OCI-LY3 (cell line): ENCODE measurements at regions not wholly inside any gene's neighbourhood (a gene's known extent, or its start where the extent isn't known, plus 50 kb on each side); places are given as distances from the start of the nearest gene placed in this dataset.

Experiments used
- H2AFZ ChIP-seq: fragments of 200-600, 300-600 bp; shearing (Covaris generic); 2 replicates; pipeline ENCODE4 v1.6.0; 2014; ENCODE audit warnings: antibody characterized with exemption, low read depth, low read length
- H3K27ac ChIP-seq: fragments of 200-600, 300-600 bp; sonication (generic); 2 replicates; pipeline ENCODE4 v1.5.1; 2014; ENCODE audit warnings: mild to moderate bottlenecking, low read length, moderate library complexity, mixed read lengths
- H3K27me3 ChIP-seq: fragments of 200-600, 300-600 bp; sonication (generic); 2 replicates; pipeline ENCODE4 v1.6.1; 2014; ENCODE audit warnings: low read depth, low read length, mixed read lengths
- H3K36me3 ChIP-seq: fragments of 200-600, 300-600 bp; sonication (generic); replicated peaks from 2 replicates; pipeline ENCODE3; 2014; ENCODE audit warnings: low read depth, low read length, mixed read lengths
- H3K4me1 ChIP-seq: fragments of 300-600, 200-600 bp; sonication (generic); 2 replicates; pipeline ENCODE4 v1.6.1; 2014; ENCODE audit warnings: low read length, mixed read lengths
- H3K4me2 ChIP-seq: fragments of 200-600, 300-600 bp; sonication (generic); 2 replicates; pipeline ENCODE4 v1.6.1; 2014; ENCODE audit warnings: low read length, mixed read lengths
- H3K4me3 ChIP-seq: fragments of 300-600, 200-600 bp; sonication (generic); 2 replicates; pipeline ENCODE4 v1.5.1; 2014; ENCODE audit warnings: antibody characterized with exemption, mild to moderate bottlenecking, low read length, moderate library complexity
- H3K79me2 ChIP-seq: fragments of 300-600, 200-600 bp; shearing (Covaris generic); 2 replicates; pipeline ENCODE4 v1.6.1; 2014; ENCODE audit warnings: mild to moderate bottlenecking, low read length, mixed read lengths
- H3K9ac ChIP-seq: fragments of 300-600, 200-600 bp; shearing (Covaris generic); 2 replicates; pipeline ENCODE4 v1.6.0; 2014; ENCODE audit warnings: mild to moderate bottlenecking, low read length, moderate library complexity
- H3K9me3 ChIP-seq: fragments of 200-600, 300-600 bp; shearing (Covaris generic); 2 replicates; pipeline ENCODE4 v1.6.1; 2014; ENCODE audit warnings: low read length, mixed read lengths; ENCODE audit not compliant: insufficient read depth
- H4K20me1 ChIP-seq: fragments of 200-600, 300-600 bp; sonication (generic); 2 replicates; pipeline ENCODE4 v1.6.1; 2016; ENCODE audit warnings: low read length, mixed read lengths; ENCODE audit not compliant: insufficient read depth
- CTCF ChIP-seq: fragments of 200-600, 300-600 bp; sonication (generic); IDR thresholded peaks from 2 replicates; pipeline ENCODE4 v1.5.1; 2014; ENCODE audit warnings: antibody characterized with exemption, low read length, low read depth
- EZH2phosphoT487 ChIP-seq: fragments of 200-600 bp; shearing (Covaris generic); IDR thresholded peaks from 2 replicates; pipeline ENCODE4 v1.6.1; 2018; ENCODE audit warnings: antibody characterized with exemption, mixed run types, low read depth

GRCh38 chr2:217167531-217167930 lies 307.7 kb upstream of the TNP1 start:
- H3K4me3 ChIP-seq = no peak overlapping the region
- H3K4me2 ChIP-seq = no peak overlapping the region
- H3K79me2 ChIP-seq = no peaks in the 10 kb centered on the region
- H3K4me1 ChIP-seq = no peaks in the 10 kb centered on the region
- H3K27ac ChIP-seq = no peak overlapping the region
- TF ChIP-seq CTCF = no peak
- TF ChIP-seq EZH2phosphoT487 = no peak
- peaks cover 8% of the 10 kb centered on the region; the same call in 1 of the 2 replicates for H3K27me3 ChIP-seq
- H3K9me3 ChIP-seq = no peaks in the 10 kb centered on the region
- H3K9ac ChIP-seq = no peak overlapping the region
- no peaks in the 10 kb centered on the region for H4K20me1 ChIP-seq
- H3K36me3 ChIP-seq = no peaks in the 10 kb centered on the region
- no peak overlapping the region for H2AFZ ChIP-seq

GRCh38 chr2:217166241-217166850 lies 306.5 kb upstream of the TNP1 start:
- Histone ChIP-seq H2AFZ (no peak overlapping the region), H3K9ac (no peak overlapping the region)
- TF ChIP-seq CTCF = peak; percentile 56
- TF ChIP-seq EZH2phosphoT487 = no peak

GRCh38 chr2:217165547-217165946 lies 305.7 kb upstream of the TNP1 start:
- no peak overlapping the region for H3K27ac ChIP-seq
- H3K9ac ChIP-seq = no peak overlapping the region

More at GRCh38 chr2:217166241-217166850, 306.5 kb upstream of the TNP1 start:
- Histone ChIP-seq H3K27ac (no peak overlapping the region), H3K36me3 (no peaks in the 10 kb centered on the region), H4K20me1 (no peaks in the 10 kb centered on the region), H3K9me3 (no peaks in the 10 kb centered on the region), H3K4me2 (no peak overlapping the region), H3K79me2 (no peaks in the 10 kb centered on the region), H3K4me1 (no peaks in the 10 kb centered on the region), H3K27me3 (peaks cover 8% of the 10 kb centered on the region; the same call in 1 of the 2 replicates), H3K4me3 (no peak overlapping the region)

GRCh38 chr2:217163987-217164386 lies 304.1 kb upstream of the TNP1 start:
- TF ChIP-seq CTCF = no peak
- no peak for TF ChIP-seq EZH2phosphoT487
- Histone ChIP-seq H3K36me3 (no peaks in the 10 kb centered on the region), H3K27me3 (peaks cover 8% of the 10 kb centered on the region; the same call in 1 of the 2 replicates), H3K4me3 (no peak overlapping the region), H3K27ac (no peak overlapping the region), H2AFZ (no peak overlapping the region), H3K79me2 (no peaks in the 10 kb centered on the region), H3K4me2 (no peak overlapping the region), H3K9me3 (no peaks in the 10 kb centered on the region), H3K4me1 (no peaks in the 10 kb centered on the region), H3K9ac (no peak overlapping the region), H4K20me1 (no peaks in the 10 kb centered on the region)

More at GRCh38 chr2:217165547-217165946, 305.7 kb upstream of the TNP1 start:
- no peak for TF ChIP-seq CTCF
- TF ChIP-seq EZH2phosphoT487 = no peak
- Histone ChIP-seq H3K79me2 (no peaks in the 10 kb centered on the region), H2AFZ (no peak overlapping the region), H3K9me3 (no peaks in the 10 kb centered on the region), H3K4me3 (no peak overlapping the region), H3K36me3 (no peaks in the 10 kb centered on the region), H3K4me2 (no peak overlapping the region), H4K20me1 (no peaks in the 10 kb centered on the region), H3K27me3 (peaks cover 8% of the 10 kb centered on the region; the same call in 1 of the 2 replicates), H3K4me1 (no peaks in the 10 kb centered on the region)
